GM19351 (cell line): ENCODE measurements at regions not wholly inside any gene's neighbourhood (a gene's known extent, or its start where the extent isn't known, plus 50 kb on each side); places are given as distances from the start of the nearest gene placed in this dataset.

ENCODE experiments used
- ATAC-seq: cut with Tn5 transposase; IDR thresholded peaks from one replicate; pipeline ENCODE4 v1.9.1; 2021; ENCODE audit warnings: mild to moderate bottlenecking, moderate library complexity; ENCODE audit not compliant: unreplicated experiment

DNA sequence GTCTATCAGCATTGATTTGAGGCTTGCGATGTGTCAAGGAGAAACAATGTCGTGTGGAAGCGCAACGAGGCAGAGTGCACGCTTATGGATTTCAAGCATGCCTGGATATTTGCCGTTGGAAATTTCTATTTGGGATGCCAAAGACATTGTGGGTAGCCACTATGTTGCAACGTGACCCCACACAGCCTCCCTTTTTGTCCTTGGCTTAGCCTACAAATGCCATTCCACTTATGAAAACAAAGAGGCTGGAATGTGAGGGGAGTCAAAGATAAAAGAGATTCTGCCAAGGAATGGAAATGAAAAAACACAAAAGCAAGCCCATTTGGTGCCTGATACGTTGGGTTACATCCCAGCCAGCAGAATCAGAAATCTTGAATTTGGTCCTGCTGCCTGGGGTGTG lies 721.2 kb downstream of the GALR1 start:
- ATAC-seq: no peak

DNA sequence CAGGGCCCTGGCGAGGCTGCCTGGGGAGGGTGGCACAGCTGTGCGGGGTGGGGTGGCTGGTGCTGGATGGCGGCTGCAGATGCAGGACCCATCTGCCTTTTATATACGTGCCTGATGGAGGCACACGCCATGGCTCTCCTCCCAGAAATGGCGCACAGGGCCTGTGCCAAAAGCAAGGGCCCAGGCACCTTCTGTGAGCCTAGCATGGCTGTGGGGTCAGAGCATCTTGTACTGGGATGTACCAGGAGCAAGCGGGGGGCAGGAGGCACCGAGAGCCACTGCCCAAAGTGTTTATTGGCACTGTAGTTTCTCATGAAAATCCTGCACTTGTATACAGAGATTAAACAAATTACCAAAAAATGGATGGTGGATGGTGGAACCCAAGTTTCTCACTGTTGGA lies 724.1 kb downstream of the GALR1 start:
- ATAC-seq: no peak

DNA sequence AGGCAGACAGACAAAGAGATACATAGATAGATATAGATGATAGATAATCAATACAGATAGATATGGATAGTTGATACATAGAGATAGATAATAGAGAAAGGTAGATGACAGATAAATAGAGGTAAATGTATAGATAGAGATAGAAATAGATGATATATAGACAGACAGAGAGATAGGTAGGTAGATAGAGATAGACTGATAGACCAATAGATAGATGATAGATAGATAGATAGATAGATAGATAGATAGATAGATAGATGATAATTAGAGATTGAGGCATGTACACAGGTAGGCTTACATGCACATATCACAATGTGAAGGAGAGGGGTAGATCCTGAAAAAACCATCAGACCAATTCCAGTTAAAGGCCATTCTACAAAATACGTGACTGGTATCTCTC lies 724.7 kb downstream of the GALR1 start:
- no peak for ATAC-seq

DNA sequence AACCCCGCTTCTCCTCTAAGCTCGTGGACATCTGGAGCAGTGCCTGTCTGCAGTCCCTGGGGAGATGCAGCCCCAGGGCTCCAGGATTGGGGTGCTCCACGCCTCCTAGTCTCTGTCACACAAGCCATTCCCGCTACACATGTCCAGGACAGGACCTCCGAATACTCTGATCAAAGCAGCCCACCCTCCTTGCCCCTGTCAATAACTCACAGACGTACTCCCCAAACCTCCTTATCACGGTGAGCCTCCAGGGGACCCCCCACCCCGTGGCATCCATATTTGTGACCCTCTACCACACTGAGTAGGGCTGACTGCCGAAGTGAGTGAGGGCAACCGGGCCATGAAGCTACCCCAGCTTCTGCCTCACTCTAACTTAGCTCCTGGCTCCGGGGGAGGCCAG lies 727.7 kb downstream of the GALR1 start:
- ATAC-seq: no peak

DNA sequence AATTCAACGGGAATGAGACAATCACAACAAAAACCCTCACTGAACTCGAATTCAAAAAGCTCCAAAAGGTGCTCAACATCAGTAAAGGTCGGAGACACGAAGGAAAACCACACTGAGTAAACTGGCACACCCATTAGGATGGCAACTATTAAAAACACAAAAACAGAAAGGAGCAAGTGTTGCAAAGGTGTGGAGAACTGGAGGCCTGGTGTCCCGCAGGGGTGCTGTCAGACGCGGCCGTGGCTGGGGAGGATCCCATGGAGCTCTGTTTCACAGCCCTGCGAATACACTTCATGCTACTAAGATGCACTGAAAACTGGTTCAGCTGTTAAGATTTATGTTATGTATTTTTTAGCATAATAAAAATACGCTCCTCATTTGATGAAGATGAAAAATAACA lies 730.6 kb downstream of the GALR1 start:
- ATAC-seq: no peak

DNA sequence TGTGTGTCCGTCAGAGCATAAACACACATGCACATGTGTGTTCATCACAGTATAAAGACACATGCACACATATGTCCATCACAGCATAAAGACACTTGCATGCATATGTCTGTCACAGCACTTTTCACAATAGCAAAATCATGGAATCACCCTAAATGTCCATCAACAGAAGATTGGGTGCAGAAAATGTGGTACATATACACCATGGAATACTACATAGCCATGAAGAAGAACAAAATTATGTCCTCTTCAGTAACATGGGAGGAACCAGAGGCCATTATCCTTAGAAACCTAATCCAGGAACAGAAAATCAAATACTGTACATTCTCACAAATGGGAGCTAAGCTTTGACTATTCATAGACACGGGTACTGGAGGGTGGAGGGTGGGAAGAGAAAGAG lies 732.2 kb downstream of the GALR1 start:
- ATAC-seq: no peak

DNA sequence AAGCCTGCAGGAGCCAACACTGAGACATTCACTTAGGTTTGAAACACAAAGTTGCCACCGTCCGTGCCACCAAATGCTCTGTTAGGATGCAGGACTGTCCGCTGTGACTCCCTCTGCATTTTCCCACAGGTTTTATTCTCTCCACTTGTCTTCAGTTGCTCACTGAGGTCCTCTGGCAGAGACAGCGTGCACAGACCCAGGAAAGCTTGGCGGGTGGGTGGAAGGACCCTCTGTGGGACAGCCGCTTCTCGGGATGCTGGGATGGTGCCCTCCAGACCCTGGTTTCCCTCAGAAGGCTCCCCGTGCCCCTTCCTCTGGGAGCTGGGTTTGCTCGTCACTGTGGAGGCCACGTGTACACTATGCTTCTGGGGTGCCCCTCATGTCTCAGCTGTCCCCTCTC lies 733.6 kb downstream of the GALR1 start:
- ATAC-seq: no peak

DNA sequence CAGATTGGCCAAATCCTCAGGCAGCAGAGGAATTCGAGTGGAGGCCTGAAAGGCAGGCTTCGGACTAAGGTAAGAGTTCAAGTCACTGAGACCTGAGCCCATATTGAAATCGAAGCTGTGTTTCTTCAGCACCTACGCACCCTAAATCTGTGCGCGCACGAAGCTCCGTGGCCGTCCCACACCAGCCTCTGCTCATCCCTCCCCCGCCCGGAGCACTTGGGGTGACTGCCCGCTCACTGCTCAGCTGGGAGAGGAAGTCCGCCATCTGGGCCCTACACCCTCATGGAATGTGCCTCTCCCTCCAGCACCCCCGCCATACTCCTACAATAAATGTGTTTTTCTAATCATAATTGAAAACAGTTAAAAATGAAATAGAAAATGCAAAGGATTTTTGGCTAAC lies 734.5 kb downstream of the GALR1 start:
- no peak for ATAC-seq

DNA sequence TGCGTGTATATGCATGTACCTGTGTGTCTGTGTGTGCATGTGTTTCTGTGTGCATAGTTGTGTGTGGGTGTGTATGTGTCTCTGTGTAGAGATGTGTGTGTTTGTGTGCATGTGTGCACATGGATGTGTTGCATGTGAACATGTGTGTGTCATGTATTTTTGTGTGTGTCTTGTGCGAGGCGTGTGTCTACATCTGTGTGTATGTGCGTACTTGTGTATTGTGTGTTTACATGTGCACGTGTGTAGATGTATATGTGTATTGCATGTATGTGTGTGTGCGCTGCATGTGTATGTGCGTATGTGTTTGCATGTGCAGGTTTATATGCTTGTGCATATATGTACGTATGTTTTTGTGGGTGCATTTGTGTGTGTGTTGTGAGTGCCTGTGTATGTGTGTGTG lies 735.2 kb downstream of the GALR1 start:
- no peak for ATAC-seq

DNA sequence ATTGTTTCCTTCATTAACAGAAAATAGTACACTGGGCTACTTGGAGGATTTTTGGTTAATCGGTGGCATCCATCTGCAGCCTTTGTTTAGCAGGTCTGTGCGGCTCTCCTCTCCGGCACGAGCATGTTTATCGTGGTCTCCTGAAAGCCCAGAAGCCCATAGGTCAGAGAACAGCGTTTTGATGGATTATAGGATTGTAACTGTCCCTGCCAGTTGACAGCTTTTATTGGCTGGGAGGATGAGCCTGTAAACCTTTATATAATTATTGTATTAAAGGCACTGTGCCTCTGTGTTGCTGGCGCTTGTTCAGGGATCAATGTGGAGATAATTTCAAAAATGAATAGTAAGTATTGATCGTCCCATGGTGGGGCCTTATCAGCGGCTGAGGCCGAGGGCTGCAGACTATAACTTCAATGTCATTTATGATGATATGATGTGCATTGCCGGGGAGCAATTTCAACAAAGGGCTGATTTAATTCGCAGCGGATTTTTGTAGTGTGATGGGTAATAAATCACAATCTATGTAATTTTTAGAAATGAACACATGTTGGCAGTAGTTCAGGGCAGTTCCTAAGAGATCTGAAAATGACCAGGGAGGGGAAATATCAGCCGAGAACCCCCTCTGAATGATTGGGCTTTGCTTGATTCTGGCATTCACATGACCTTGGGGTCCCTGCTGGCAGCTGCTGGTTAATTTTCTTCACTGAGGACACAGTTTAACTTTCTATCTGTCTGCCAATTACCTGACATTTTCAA lies 736.1 kb downstream of the GALR1 start:
- no peak for ATAC-seq

DNA sequence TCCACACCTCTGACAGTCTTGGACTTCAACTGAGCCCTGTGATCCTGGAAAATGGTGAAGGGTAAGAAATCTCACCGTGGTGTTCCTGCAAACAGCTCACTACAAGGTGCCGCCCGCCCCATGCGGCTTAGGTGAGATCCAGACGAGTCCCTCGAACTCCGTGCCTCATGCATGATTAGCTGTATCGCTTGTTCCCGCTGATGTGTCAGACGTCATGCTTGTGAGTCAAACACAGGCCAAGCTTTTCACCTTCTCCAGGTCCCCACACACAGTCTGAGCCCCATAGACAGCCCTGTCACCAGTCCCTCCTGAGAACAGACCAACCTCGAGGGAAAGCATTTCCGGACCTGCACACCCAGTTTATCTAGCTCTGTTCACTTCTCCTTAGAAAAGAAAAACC lies 740.5 kb downstream of the GALR1 start:
- no peak for ATAC-seq

DNA sequence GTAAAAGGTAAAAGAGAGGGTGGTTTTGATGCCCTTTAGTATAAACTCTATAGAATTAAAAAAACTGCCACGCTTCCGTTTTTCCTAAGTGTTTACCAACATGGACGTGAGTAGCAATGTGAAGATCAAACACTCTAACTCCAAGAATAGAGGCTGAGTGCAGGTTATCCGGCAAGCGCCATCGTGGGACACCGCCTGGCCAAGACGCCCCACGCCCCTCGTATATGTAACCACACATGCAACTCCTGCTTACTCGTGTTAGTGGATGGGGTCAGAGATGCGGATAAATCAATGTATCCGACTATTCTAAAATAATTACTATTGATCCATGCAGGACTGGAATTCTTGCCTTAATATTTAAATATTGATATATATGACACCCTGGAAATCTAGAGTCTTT lies 741.3 kb downstream of the GALR1 start:
- no peak for ATAC-seq

DNA sequence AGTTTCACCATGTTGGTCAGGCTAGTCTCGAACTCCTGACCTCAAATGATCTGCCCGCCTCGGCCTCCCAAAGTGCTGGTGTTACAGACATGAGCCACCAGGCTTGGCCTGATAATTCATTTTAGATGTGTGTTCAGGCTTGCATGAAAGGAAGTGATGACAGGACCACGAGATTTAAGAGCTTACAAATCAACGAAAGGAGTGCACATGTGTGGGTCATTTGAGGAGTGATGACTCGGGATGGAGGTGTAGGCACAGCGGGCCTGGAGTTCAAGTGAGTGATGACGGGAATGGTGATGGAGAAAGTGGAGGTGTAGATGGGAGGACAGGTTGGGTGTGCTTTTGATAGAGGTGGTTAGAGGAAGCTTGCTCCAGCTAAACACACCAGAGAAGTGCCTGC lies 742.4 kb downstream of the GALR1 start:
- ATAC-seq: no peak

DNA sequence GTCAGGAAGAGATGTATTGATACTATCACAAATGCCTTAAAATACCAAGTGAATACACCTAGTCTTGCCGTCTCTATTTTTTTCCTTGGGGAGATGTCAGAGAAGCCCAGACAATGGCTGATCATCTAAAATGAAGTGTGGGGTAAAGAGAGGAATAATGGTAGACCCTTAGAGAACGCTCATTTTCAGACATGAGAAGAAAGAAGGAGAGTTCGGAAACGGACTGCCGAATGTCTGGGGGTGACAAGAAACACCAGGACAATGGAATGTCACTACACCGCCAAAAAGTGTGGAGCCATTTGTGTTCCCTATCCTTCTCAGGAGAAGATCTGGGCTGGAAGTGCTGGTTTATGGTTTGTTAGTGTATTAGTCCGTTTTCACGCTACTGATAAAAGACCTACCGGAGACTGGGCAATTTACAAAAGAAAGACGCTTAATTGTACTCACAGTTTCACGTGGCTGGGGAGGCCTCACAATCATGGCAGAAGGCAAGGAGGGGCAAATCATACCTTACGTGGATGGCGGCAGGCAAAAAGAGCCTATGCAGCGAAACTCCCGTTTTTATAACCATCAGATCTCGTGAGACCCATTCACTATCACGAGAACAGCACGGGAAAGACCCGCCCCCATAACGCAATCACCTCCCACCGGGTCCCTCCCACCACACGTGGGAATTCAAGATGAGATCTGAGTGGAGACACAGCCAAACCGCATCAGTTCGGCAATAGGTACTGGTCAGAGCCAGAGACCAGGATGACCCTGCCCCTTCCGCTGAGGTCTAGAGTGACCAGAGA lies 743.7 kb downstream of the GALR1 start:
- ATAC-seq: no peak

DNA sequence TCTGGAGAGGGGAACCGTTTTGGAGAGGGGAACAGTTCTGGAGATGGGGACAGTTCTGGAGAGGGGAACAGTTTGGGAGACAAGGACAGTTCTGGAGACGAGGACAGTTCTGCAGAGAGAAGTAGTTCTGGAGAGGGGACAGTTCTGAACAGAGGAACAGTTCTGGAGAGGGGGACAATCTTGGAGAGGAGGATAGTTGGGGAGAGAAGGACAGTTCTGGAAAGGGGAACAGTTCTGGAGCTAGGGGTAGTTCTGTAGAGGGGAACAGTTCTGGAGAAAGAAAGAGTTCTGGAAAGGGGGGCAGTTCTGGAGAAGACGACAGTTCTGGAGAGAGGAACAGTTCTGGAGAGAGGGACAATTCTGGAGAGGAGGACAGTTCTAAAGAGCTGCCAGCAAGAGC lies 745.9 kb downstream of the GALR1 start:
- no peak for ATAC-seq

DNA sequence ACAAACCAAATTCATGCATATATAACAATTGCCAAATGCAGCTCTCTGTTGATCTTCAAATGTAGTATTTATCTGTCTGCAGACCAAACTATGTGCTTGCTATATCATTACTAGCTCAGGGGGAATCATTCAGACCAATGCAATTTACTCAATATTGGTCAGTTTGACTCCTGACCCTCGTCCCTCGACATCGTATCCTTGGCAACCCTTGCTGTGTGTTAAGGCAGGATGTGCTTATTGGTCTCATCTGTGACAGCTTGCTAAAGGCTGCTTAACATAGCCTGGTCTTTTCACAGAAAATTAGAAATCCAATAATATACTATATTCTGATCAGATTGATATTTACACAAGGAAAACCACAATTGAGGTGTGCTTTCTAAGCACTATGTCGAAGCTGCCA lies 747.1 kb downstream of the GALR1 start:
- ATAC-seq: no peak

DNA sequence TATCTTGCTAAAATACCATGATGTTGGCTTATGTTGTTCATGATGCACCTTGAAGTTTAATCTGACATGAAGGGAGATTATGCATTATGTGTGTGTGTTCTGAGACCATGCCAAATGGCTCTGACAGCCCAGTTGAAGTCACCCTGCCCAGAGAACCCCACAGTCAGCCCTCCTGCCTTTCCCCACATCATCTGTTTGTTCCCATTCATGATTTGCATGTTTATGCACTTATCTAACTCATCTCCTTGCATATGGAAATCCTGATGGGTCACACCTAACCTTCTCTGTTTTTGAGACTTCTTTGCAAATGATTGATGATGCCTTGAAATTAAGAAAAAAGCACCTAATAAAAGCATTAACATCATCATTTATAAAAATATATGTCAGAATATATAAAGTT lies 752.2 kb downstream of the GALR1 start:
- no peak for ATAC-seq

DNA sequence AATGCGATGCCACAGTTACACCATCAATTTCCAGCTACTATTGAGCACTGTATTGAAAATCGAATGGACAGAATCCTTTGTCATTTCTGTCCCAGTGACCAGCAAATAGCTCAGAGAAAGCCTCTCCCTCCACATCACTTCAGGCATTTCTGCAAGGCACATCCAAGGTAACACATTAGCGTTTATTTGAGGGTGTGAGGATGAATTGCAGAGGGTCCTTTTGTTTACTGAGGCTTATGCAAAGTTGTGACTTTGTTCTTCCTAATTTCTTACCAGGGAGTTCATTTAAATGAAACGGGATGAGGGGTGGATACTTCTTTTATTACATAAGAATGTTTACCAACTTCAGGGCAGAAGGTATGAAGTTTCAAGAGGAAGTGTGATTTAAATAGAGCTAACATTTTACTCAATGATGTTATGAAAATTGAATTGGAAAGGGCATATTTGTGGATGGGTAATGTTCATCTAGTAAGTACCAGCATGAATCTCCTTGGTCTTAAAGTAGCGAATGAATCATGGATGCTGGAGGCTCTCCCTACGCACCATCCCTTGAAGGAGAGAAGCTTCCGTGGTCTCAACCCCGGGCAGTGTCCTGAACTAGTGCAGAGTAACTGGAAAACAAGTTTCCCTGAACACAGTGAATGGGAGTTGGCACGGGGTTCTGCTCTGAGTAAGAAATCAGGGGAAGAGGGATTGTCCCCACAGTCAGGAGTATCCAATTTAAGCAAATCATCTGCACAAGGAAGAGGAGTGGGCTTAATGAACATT lies 756.5 kb downstream of the GALR1 start:
- no peak for ATAC-seq

DNA sequence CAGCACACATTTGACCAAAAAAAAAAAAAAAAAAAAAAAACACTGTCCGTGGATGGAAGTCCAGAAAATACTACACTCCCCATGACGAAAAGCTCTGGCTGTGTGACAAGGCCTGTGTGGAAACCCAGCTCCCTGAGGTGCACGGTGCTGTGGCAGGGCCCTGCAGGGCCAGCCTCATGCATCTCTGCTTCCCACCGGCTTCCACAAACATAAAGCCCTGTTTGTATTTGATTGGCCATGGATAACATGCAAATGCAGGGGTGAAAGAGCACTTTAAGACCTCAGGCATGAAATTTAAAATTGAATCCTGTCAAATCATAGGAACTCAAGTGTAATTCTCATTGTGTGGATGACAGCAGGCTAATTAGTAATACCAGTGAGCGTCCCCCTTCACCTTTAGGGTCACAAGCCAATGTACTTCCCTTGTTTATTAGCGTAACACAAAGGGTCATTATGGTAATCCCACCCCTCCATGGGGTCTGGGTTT lies 757.2 kb downstream of the GALR1 start:
- no peak for ATAC-seq

DNA sequence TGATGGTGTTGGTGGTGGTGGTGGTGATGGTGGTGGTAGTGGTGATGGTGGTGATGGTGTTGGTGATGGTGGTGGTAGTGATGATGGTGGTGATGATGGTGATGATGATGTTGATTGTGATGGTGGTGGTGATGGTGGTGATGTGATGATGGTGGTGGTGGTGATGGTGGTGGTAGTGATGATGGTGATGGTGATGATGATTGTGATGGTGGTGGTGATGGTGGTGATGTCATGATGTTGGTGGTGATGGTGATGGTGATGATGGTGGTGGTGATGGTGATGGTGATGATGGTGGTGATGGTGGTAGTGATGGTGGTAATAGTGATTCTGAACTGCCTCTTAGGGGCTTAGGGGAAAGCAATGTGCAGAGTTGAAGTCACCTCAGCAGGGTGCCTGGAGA lies 760.7 kb downstream of the GALR1 start:
- ATAC-seq: no peak

DNA sequence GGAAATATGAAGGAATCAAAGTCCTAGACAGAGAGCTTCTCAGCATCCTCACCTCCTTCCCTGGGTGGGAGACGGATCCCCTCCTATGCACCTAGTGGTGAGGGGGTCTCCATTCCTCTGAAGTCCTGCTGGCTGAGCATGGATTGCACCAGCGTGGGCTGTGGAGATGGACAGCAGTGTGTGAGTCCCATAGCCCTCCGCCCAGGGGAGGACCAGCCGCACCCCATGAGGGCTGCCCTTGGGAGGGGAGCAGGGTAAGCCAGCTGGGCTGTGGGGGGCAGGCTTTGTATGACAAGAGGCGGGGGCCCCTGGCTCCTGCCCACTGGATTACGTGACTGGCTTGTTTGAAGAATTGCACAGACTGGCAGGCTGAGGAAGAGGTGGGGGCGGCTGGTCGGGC lies 768.2 kb downstream of the GALR1 start:
- ATAC-seq: no peak

DNA sequence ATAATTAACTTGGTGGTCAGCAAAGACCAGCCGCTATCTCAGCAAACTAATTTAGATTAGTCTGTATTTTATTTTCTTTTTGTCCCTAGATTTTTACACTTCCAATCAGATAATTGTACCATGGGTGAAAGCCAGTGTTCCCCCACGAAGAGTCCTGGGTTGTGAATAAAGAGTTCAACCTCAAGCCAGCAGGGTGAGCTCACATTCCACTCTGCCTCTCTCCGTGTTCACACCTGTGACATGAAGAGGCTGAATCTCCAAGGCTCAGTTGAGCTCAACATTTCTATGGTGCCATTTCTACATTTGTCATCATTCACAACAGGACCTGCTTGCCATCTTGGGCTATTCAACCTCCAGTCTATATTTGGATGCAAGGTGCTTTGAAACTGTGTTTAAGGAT lies 771.5 kb downstream of the GALR1 start:
- no peak for ATAC-seq
